Endodermal cell (in vitro differentiated cells): ENCODE measurements at regions not wholly inside any gene's neighbourhood (a gene's known extent, or its start where the extent isn't known, plus 50 kb on each side); places are given as distances from the start of the nearest gene placed in this dataset.

Experiments
- DNase-seq: peaks from one replicate; pipeline ENCODE4 v3.0.0-alpha.2; 2017
- H3K27ac ChIP-seq: 2 replicates; pipeline ENCODE4 v1.5.1; 2013; ENCODE audit warnings: mild to moderate bottlenecking, low read depth, low read length, moderate library complexity
- H3K27me3 ChIP-seq: 2 replicates; pipeline ENCODE4 v1.6.1; 2013; ENCODE audit warnings: mild to moderate bottlenecking, low read length, moderate library complexity; ENCODE audit not compliant: insufficient read depth, control insufficient read depth, poor library complexity, severe bottlenecking
- H3K36me3 ChIP-seq: 2 replicates; pipeline ENCODE4 v1.7.0; 2013; ENCODE audit warnings: mild to moderate bottlenecking, low read length, moderate library complexity; ENCODE audit not compliant: control insufficient read depth, insufficient read depth
- H3K4me1 ChIP-seq: one replicate; pipeline ENCODE4 v1.7.0; 2013; ENCODE audit warnings: low read length; ENCODE audit not compliant: control insufficient read depth, insufficient read depth
- H3K4me3 ChIP-seq: 2 replicates; pipeline ENCODE4 v1.5.1; 2013; ENCODE audit warnings: mild to moderate bottlenecking, low read length, moderate library complexity
- H3K9ac ChIP-seq: 2 replicates; pipeline ENCODE4 v1.6.1; 2013; ENCODE audit warnings: mild to moderate bottlenecking, low read length, moderate library complexity; ENCODE audit not compliant: poor library complexity, severe bottlenecking; ENCODE audit errors: extremely low read depth
- H3K9me3 ChIP-seq: 2 replicates; pipeline ENCODE4 v1.6.1; 2013; ENCODE audit warnings: mild to moderate bottlenecking, low read length, moderate library complexity; ENCODE audit not compliant: control insufficient read depth
- H3K27ac Mint-ChIP-seq: 2 replicates; pipeline ENCODE4 v1.8.0; 2020; ENCODE audit warnings: mixed read lengths
- H3K27me3 Mint-ChIP-seq: 2 replicates; pipeline ENCODE4 v1.8.0; 2021; ENCODE audit warnings: mild to moderate bottlenecking, mixed read lengths; ENCODE audit not compliant: insufficient read depth
- H3K36me3 Mint-ChIP-seq: 2 replicates; pipeline ENCODE4 v1.8.0; 2020; ENCODE audit warnings: low read depth, mixed read lengths
- H3K4me1 Mint-ChIP-seq: 2 replicates; pipeline ENCODE4 v1.8.0; 2020; ENCODE audit warnings: mixed read lengths
- H3K4me3 Mint-ChIP-seq: 2 replicates; pipeline ENCODE4 v1.8.0; 2020; ENCODE audit warnings: mild to moderate bottlenecking, moderate library complexity, mixed read lengths
- H3K9me3 Mint-ChIP-seq: 2 replicates; pipeline ENCODE4 v1.8.0; 2020; ENCODE audit warnings: mild to moderate bottlenecking, mixed read lengths
- WGBS, 2 experiments: methylation state at CpG; one replicate each; pipeline versions ENCODE4 v1.1.5 to v1.1.7; 2013; ENCODE audit warnings: missing lambda C conversion rate in 2 of 2, mixed read lengths in 1 of 2; ENCODE audit not compliant: insufficient coverage in 1 of 2, insufficient read length in 1 of 2; 5-methylcytosine and 5-hydroxymethylcytosine counted together
- TF ChIP-seq, protein P1 (sequence below): fragments of 200-600 bp; sonication (generic); conservative IDR thresholded peaks from 2 replicates; pipeline ENCODE4 v1.5.0; 2021; ENCODE audit warnings: antibody characterized with exemption, mild to moderate bottlenecking

DNA sequence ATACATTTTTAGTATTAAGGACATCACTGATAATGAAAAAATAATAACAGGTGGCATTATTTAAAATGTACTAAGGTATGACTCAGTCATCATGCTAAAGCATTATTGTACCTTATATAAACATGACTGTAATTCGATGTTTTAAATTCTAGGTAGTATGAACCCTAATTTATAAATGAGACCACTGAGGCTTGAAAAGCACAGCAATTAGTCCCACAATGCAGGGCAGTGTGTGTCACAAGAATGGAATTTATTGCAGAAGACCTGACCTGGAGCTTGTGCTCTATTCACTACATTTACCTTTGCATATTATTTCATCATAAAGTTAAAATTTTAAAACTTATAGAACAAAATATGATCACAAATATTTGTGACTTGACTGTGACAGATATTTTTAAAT, 358.5 kb upstream of the DSEL start:
- Histone ChIP-seq H3K27ac (no peak overlapping the region), H3K27me3 (no peaks in the 10 kb centered on the region), H3K9me3 (no peaks in the 10 kb centered on the region), H3K36me3 (no peaks in the 10 kb centered on the region), H3K4me1 (no peaks in the 10 kb centered on the region), H3K9ac (no peak overlapping the region), H3K4me3 (no peak overlapping the region)
- Mint-ChIP-seq H3K4me3 (no peak overlapping the region), H3K9me3 (no peaks in the 10 kb centered on the region), H3K36me3 (no peaks in the 10 kb centered on the region), H3K27me3 (no peaks in the 10 kb centered on the region), H3K27ac (no peak overlapping the region), H3K4me1 (no peaks in the 10 kb centered on the region)
- TF ChIP-seq, protein P1, sequence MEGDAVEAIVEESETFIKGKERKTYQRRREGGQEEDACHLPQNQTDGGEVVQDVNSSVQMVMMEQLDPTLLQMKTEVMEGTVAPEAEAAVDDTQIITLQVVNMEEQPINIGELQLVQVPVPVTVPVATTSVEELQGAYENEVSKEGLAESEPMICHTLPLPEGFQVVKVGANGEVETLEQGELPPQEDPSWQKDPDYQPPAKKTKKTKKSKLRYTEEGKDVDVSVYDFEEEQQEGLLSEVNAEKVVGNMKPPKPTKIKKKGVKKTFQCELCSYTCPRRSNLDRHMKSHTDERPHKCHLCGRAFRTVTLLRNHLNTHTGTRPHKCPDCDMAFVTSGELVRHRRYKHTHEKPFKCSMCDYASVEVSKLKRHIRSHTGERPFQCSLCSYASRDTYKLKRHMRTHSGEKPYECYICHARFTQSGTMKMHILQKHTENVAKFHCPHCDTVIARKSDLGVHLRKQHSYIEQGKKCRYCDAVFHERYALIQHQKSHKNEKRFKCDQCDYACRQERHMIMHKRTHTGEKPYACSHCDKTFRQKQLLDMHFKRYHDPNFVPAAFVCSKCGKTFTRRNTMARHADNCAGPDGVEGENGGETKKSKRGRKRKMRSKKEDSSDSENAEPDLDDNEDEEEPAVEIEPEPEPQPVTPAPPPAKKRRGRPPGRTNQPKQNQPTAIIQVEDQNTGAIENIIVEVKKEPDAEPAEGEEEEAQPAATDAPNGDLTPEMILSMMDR: no peak
- no peak for DNase-seq
- 100% methylated on average over 1 of the region's 1 CpG; no CpG with 5 or more reads in 1 of the 2 experiments for WGBS, 2 experiments

DNA sequence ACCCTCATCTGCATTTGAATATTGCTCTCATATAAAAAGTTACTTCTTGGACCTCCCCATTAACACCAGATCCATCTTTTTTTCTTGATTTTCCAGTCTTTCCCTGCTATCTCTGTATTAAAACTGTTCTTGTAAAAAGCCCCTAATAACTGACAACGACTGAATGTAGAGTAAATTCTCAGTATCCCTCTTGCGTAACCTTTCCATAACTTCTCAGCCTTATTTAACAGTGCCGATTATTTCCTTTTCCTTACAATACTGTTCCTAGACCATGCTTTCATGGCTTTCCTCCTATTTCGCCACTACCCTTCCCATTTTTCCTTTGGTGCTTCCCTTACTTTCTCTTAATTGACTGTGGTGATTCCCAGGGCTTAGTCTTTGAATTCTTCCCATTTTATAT, 348.9 kb upstream of the DSEL start:
- H3K4me1 ChIP-seq: no peaks in the 10 kb centered on the region
- TF ChIP-seq, protein P1: no peak
- no peaks in the 10 kb centered on the region for H3K27me3 ChIP-seq
- Mint-ChIP-seq H3K36me3 (no peaks in the 10 kb centered on the region), H3K27ac (no peak overlapping the region), H3K9me3 (peaks cover 4% of the 10 kb centered on the region), H3K4me1 (no peaks in the 10 kb centered on the region), H3K27me3 (no peaks in the 10 kb centered on the region), H3K4me3 (no peak overlapping the region)
- H3K4me3 ChIP-seq: no peak overlapping the region
- 91% methylated on average over 3 to 4 of the region's 4 CpGs for WGBS, 2 experiments
- H3K36me3 ChIP-seq: no peaks in the 10 kb centered on the region
- DNase-seq: no peak
- no peaks in the 10 kb centered on the region for H3K9me3 ChIP-seq
- H3K27ac ChIP-seq: no peak overlapping the region
- no peak overlapping the region for H3K9ac ChIP-seq

DNA sequence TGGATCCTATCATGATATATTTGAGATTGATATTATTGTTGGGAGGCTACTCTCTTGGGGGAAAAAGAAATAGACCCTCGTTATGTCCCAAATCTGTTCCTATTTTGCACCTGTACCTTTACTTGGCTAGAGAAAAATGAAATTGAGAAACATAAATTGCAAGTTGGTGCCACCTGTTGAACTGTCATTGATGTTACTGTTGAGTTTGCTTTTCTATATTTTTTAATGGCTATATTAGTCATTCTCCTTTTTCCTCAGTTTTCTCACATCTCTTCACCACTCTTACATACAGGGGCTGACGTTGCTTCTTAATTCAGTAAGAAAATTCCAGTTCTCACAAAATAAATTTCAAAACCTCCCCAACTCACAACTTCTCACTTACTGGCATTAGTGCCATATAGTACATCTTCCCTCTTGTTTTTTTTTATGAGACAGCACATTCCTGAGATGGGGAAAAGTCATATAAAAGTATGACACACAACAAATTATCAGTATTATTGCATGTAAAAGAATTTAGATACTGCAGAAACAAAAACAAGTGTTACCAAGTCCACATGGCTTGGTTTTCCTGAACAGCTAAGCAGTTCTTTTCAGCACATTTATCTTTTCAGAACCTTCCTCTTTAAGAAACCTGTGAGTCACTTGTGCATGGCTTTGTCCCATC, 348.3 kb upstream of the DSEL start:
- H3K27me3 Mint-ChIP-seq: no peaks in the 10 kb centered on the region
- H3K4me3 ChIP-seq: no peak overlapping the region
- no peaks in the 10 kb centered on the region for H3K4me1 ChIP-seq
- H3K4me1 Mint-ChIP-seq: no peaks in the 10 kb centered on the region
- peaks cover 4% of the 10 kb centered on the region for H3K9me3 Mint-ChIP-seq
- H3K27me3 ChIP-seq: no peaks in the 10 kb centered on the region
- H3K9me3 ChIP-seq: no peaks in the 10 kb centered on the region
- H3K9ac ChIP-seq: no peak overlapping the region
- WGBS, 2 experiments: 80 to 89% methylated on average over 1 to 2 of the region's 2 CpGs
- TF ChIP-seq, protein P1: no peak
- H3K4me3 Mint-ChIP-seq: no peak overlapping the region
- H3K36me3 ChIP-seq: no peaks in the 10 kb centered on the region
- H3K27ac ChIP-seq: no peak overlapping the region
- no peak for DNase-seq
- H3K36me3 Mint-ChIP-seq: no peaks in the 10 kb centered on the region
- no peak overlapping the region for H3K27ac Mint-ChIP-seq
